K562 (cell line): ENCODE measurements at regions not wholly inside any gene's neighbourhood (a gene's known extent, or its start where the extent isn't known, plus 50 kb on each side); places are given as distances from the start of the nearest gene placed in this dataset.

Source experiments
- ATAC-seq: fragments of 200-7000 bp; cut with Tn5 transposase; 3 replicates; pipeline ENCODE4 v1.9.1; 2020; ENCODE audit warnings: moderate library complexity
- BruUV-seq: library from RNA; stranded (reverse); fragments of 400-500 nt; replicated peaks from 2 replicates; lab custom pipeline; 2021; lab: Mats Ljungman, UMichigan
- CTCF ChIA-PET: fragments of 300-600 bp; formaldehyde crosslinking; extraction: SDS; loops from one replicate; lab custom pipeline; 2021; ENCODE audit warnings: low intra/inter-chr PET ratio; lab: Yijun Ruan, JAX
- POLR2A ChIA-PET: fragments of 300-600, 350-650 bp; sonication (Branson Sonifier 250); formaldehyde crosslinking; extraction: SDS; loops from one replicate; lab custom pipeline; 2021; ENCODE audit warnings: antibody characterized with exemption, inconsistent platforms; lab: Yijun Ruan, JAX
- DNase-seq, 4 experiments: peaks; one replicate each; pipeline versions ENCODE4 v3.0.0 to v3.0.0-alpha.2; 2011 to 2018; ENCODE audit warnings: low spot score in 3 of 4, mixed read lengths in 3 of 4; ENCODE audit errors: extremely low read depth in 1 of 4
- FAIRE-seq: peaks from 2 replicates; lab custom pipeline; 2011; peaks lifted over from hg19 to GRCh38; lab: Jason Lieb, UNC
- H2AFZ ChIP-seq: 2 replicates; pipeline ENCODE4 v1.6.0; 2011; ENCODE audit warnings: low read depth, low read length, control low read depth, inconsistent platforms
- H3K27ac ChIP-seq: fragments of 200-600 bp; 3 replicates; pipeline ENCODE4 v1.8.0; 2011; ENCODE audit warnings: low read depth, mild to moderate bottlenecking, control low read depth, inconsistent platforms, low read length, moderate library complexity, mixed read lengths; ENCODE audit errors: extremely low read depth
- H3K27me3 ChIP-seq, 2 experiments: fragments of 300-600 bp in 1 of 2; 2 replicates in 1 of 2; 3 replicates in 1 of 2; pipeline versions ENCODE4 v1.6.0 to v1.8.0; 2011; ENCODE audit warnings: inconsistent platforms in 2 of 2, low read length in 2 of 2, mild to moderate bottlenecking in 1 of 2, mixed read lengths in 1 of 2, moderate library complexity in 1 of 2; ENCODE audit not compliant: control insufficient read depth in 2 of 2, insufficient read depth in 2 of 2
- H3K36me3 ChIP-seq: fragments of 300-600 bp; 3 replicates; pipeline ENCODE4 v1.8.0; 2011; ENCODE audit warnings: mild to moderate bottlenecking, low read length, inconsistent platforms; ENCODE audit not compliant: control insufficient read depth, insufficient read depth
- H3K4me1 ChIP-seq, 2 experiments: fragments of 200-600 bp in 1 of 2; replicated peaks in 1 of 2; 2 replicates in 1 of 2; 3 replicates in 1 of 2; pipeline versions ENCODE4 v1.5.1 to v1.8.0; 2011; ENCODE audit warnings: inconsistent platforms in 2 of 2, low read length in 2 of 2, mild to moderate bottlenecking in 1 of 2, mixed read lengths in 1 of 2, moderate library complexity in 1 of 2; ENCODE audit not compliant: control insufficient read depth in 2 of 2, insufficient read depth in 2 of 2
- H3K4me2 ChIP-seq: 2 replicates; pipeline ENCODE4 v1.6.1; 2011; ENCODE audit warnings: low read length, control low read depth, inconsistent platforms, mixed read lengths; ENCODE audit not compliant: insufficient read depth
- H3K4me3 ChIP-seq: fragments of 200-600 bp; sonication (generic), shearing (Covaris generic); 2 replicates; pipeline ENCODE4 v1.5.1; 2016; ENCODE audit warnings: control low read depth, inconsistent platforms
- H3K79me2 ChIP-seq: fragments of 200-600 bp; 3 replicates; pipeline ENCODE4 v1.8.0; 2011; ENCODE audit warnings: low read length, inconsistent platforms; ENCODE audit not compliant: control insufficient read depth, insufficient read depth
- H3K9ac ChIP-seq, 2 experiments: 2 replicates each; pipeline versions ENCODE4 v1.6.0 to v1.6.1; 2011; ENCODE audit warnings: low read depth in 2 of 2, low read length in 2 of 2, control low read depth in 1 of 2, inconsistent platforms in 1 of 2, mild to moderate bottlenecking in 1 of 2, mixed read lengths in 1 of 2; ENCODE audit not compliant: insufficient read depth in 1 of 2
- H3K9me1 ChIP-seq: one replicate; pipeline ENCODE4 v1.6.0; 2011; ENCODE audit warnings: inconsistent platforms, mild to moderate bottlenecking, low read length, moderate library complexity; ENCODE audit not compliant: control insufficient read depth, insufficient read depth
- H3K9me3 ChIP-seq: replicated peaks from 2 replicates; pipeline ENCODE4 v1.5.1; 2011; ENCODE audit warnings: low read depth, low read length, inconsistent platforms; ENCODE audit not compliant: control insufficient read depth, insufficient read depth
- H4K20me1 ChIP-seq: replicated peaks from 2 replicates; pipeline ENCODE4 v1.6.1; 2011; ENCODE audit warnings: low read length, inconsistent platforms, mixed read lengths; ENCODE audit not compliant: control insufficient read depth, insufficient read depth
- HNRNPK ChIP-seq: fragments of 200-400 bp; formaldehyde crosslinking; IDR thresholded peaks from one replicate; pipeline ENCODE4 v1.6.1; 2018; ENCODE audit warnings: mild to moderate bottlenecking, low read depth, low read length; ENCODE audit not compliant: poor library complexity, severe bottlenecking
- WGBS: fragments of 100-300 bp; shearing (Covaris generic); methylation state at CpG from one replicate; pipeline ENCODE4 v1.1.6; 2016; ENCODE audit warnings: low coverage, mixed read lengths; ENCODE audit not compliant: insufficient coverage; ENCODE audit errors: missing lambda C conversion rate; 5-methylcytosine and 5-hydroxymethylcytosine counted together
- in situ Hi-C: fragments of 300-500 bp; cut with MboI; formaldehyde crosslinking; loops from 4 replicates; pipeline ENCODE4 v1.15.0; 2018; ENCODE audit warnings: inconsistent platforms, mixed read lengths
- intact Hi-C: fragments of 100-400 bp; cut with micrococcal nuclease; formaldehyde crosslinking; loops from 2 replicates; pipeline ENCODE4 v1.14.2; 2022
- TF ChIP-seq, protein P1 (sequence below): fragments of 450-650 bp; IDR thresholded peaks from 2 replicates; pipeline ENCODE4 v1.6.1; 2017; ENCODE audit warnings: antibody characterized with exemption
- TF ChIP-seq, protein P2 (sequence below), 2 experiments: fragments of 450-650 bp in 1 of 2; sonication (generic) in 1 of 2; formaldehyde crosslinking in 1 of 2; IDR thresholded peaks in 1 of 2; conservative IDR thresholded peaks in 1 of 2; 2 replicates each; pipeline versions ENCODE4 v1.6.1 to v1.8.1; 2016 to 2023; ENCODE audit warnings: mild to moderate bottlenecking in 2 of 2, moderate library complexity in 2 of 2, inconsistent platforms in 1 of 2, missing genetic modification reagents in 1 of 2

DNA sequence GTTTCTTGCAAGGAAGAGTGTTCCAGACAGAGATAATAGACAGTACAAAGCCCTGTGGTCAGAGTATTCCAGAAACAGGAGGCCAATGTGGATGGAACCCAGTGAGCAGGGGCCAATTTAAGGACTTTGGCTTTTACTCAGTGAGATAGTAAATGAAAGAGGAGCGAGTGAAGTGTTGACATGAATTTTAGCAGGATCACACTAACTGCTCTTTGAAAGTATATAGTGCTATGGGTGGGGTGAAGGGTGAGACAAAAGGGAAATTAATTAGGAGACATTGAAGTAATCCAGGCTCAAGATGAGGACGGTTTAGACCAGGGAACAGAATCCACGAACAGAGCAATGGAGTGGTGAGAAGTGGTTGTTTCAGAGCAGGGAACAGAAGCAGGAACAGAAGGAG is 62.2 kb upstream of the TES start:
- Histone ChIP-seq H3K4me1 (no peaks in the 10 kb centered on the region), H4K20me1 (no peaks in the 10 kb centered on the region), H2AFZ (no peak overlapping the region), H3K4me2 (no peak overlapping the region), H3K27ac (no peak overlapping the region), H3K9me3 (no peaks in the 10 kb centered on the region), H3K27me3 (no peaks in the 10 kb centered on the region), H3K36me3 (no peaks in the 10 kb centered on the region), H3K4me3 (no peak overlapping the region), H3K9me1 (no peaks in the 10 kb centered on the region), H3K79me2 (no peaks in the 10 kb centered on the region), H3K9ac (no peak overlapping the region)
- FAIRE-seq (no peak), ATAC-seq (no peak), DNase-seq (no peak)
- POLR2A ChIA-PET: no interaction called here
- CTCF ChIA-PET: no interaction called here
- TF ChIP-seq, protein P1, sequence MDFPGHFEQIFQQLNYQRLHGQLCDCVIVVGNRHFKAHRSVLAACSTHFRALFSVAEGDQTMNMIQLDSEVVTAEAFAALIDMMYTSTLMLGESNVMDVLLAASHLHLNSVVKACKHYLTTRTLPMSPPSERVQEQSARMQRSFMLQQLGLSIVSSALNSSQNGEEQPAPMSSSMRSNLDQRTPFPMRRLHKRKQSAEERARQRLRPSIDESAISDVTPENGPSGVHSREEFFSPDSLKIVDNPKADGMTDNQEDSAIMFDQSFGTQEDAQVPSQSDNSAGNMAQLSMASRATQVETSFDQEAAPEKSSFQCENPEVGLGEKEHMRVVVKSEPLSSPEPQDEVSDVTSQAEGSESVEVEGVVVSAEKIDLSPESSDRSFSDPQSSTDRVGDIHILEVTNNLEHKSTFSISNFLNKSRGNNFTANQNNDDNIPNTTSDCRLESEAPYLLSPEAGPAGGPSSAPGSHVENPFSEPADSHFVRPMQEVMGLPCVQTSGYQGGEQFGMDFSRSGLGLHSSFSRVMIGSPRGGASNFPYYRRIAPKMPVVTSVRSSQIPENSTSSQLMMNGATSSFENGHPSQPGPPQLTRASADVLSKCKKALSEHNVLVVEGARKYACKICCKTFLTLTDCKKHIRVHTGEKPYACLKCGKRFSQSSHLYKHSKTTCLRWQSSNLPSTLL: no peak
- in situ Hi-C loops (no loop called here), intact Hi-C loops (loop anchor here (10.0 kb wide), 1 partner anchor 63 kb away; no protein-coding TSS in a partner anchor)
- BruUV-seq: no TSS peak
- WGBS: 1% methylated on average over 3 of the region's 3 CpGs

DNA sequence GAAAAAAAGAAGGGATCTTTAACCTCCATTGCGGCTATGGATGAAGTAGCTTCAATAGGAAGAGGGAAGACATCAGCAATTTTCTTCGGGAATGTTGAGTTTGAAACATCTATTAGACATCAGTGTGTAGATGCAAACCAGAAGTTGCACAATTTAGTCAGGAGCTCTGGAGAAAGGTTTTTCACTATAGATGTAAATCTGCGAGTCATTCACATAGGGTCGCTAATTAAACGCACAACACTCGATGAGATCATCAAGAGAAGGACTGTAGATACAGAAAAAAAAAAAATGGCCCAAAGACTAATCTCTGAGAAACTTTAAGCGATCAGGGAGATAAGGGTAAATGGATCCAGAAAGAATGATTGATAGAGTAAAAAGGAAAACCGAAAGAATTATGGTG is 61.7 kb upstream of the TES start:
- no peaks in the 10 kb centered on the region for H3K27me3 ChIP-seq
- H4K20me1 ChIP-seq: no peaks in the 10 kb centered on the region
- no peaks in the 10 kb centered on the region for H3K9me3 ChIP-seq
- FAIRE-seq: no peak
- no TSS peak for BruUV-seq
- H3K79me2 ChIP-seq: no peaks in the 10 kb centered on the region
- WGBS: 0% methylated on average over 8 of the region's 8 CpGs
- no peaks in the 10 kb centered on the region for H3K9me1 ChIP-seq
- no peak overlapping the region for H3K9ac ChIP-seq
- no peak overlapping the region for H2AFZ ChIP-seq
- TF ChIP-seq, protein P2, sequence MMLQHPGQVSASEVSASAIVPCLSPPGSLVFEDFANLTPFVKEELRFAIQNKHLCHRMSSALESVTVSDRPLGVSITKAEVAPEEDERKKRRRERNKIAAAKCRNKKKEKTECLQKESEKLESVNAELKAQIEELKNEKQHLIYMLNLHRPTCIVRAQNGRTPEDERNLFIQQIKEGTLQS (IDR thresholded peaks at IDR 0.05): 0 out of 2 replicates have a peak, but pooled peaks have one; percentile 11
- TF ChIP-seq, protein P2 (CRISPR knock-in tag; conservative IDR thresholded peaks at IDR 0.05): no peak
- TF ChIP-seq HNRNPK: no peak
- in situ Hi-C loops: no loop called here
- H3K4me3 ChIP-seq: no peak overlapping the region
- H3K4me2 ChIP-seq: no peak overlapping the region
- H3K27ac ChIP-seq: no peak overlapping the region
- no peak for ATAC-seq
- ChIA-PET POLR2A (no interaction called here), CTCF (no interaction called here)
- no peaks in the 10 kb centered on the region for H3K4me1 ChIP-seq
- no peaks in the 10 kb centered on the region for H3K36me3 ChIP-seq
- intact Hi-C loops: loop anchor here (10.0 kb wide), 1 partner anchor 64 kb away; no protein-coding TSS in a partner anchor
- DNase-seq: no peak
